ENCODE measurements at regions not wholly inside any gene's neighbourhood (a gene's known extent, or its start where the extent isn't known, plus 50 kb on each side); places are given as distances from the start of the nearest gene placed in this dataset.

DNA sequence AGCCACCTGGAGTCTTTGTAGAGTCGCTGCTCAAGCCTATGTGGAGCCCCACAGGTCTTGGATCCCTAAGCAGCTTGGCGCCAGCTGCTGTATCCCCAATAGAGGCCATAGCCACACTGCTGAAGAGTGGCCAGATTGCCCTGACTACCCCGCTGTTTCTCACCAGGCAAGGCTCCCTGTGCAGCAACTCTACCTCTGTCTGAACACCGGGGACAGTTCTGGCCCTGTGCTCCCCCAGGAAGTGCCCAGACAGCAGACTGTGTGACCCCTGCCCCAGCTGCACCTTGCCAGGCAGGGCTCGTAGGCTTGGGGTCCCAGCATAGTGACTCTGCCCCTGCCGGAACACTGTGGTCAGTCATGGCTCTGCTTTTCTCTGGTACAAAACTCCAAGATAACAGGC lies 53.5 kb upstream of the GALNT13 start:
- DNase-seq, result no peak

DNA sequence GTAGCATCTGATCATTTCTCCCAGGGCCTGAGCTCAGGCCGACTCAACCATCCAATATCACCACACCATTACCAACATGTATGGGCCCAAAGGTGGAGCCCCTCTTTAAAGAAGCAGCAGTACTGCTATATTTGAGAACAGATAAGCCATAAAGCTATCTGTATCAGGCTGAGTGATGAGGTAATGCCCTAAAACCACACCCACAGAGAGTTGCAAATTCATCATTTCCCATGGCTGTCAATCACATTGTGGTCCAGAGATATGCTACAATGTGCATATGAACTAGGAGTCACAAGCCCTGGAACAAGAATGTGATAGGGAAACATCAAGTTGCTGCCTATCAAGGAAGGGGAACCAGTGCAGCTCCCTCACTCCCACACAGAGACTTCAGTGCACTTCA lies 52.6 kb upstream of the GALNT13 start:
- DNase-seq, result no peak

- no peak for DNase-seq
These were observed 52.2 kb upstream of the GALNT13 start for GRCh38 chr2:153819501-153819900.
